GM12872 (cell line): ENCODE measurements at regions not wholly inside any gene's neighbourhood (a gene's known extent, or its start where the extent isn't known, plus 50 kb on each side); places are given as distances from the start of the nearest gene placed in this dataset.
A peak's percentile ranks its signal among the peaks of the same experiment; 100 is the strongest.

Source experiments
- CTCF ChIP-seq: IDR thresholded peaks from 3 replicates; pipeline ENCODE4 v1.5.1; 2011; ENCODE audit warnings: low read depth, mild to moderate bottlenecking, low read length, moderate library complexity; ENCODE audit not compliant: insufficient read depth

- no peak for TF ChIP-seq CTCF
These were observed 698.8 kb downstream of the DIAPH3 start for GRCh38 chr13:59464926-59465325.

DNA sequence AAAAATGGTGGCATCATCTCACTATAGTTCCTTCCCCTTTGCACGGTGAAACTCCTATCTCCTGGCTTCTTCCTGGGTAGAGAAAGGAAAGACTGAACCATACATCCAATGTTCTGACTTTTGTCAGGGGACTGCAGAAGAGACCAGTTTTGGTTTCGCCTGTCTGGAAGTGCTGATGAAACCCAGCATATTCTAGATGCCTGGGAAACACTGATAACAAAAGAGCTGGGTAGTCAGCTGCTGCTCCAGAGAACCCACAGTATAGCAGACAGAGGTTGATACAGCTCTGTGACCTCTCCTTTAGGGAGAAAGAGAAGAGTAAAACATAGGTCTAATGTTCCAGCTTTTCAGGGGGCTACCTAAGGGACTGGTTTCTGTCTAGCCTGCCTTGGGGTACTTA, 695.3 kb downstream of the DIAPH3 start:
- no peak for TF ChIP-seq CTCF

- TF ChIP-seq CTCF: no peak
These were observed 692.6 kb downstream of the DIAPH3 start for GRCh38 chr13:59471106-59471505.

DNA sequence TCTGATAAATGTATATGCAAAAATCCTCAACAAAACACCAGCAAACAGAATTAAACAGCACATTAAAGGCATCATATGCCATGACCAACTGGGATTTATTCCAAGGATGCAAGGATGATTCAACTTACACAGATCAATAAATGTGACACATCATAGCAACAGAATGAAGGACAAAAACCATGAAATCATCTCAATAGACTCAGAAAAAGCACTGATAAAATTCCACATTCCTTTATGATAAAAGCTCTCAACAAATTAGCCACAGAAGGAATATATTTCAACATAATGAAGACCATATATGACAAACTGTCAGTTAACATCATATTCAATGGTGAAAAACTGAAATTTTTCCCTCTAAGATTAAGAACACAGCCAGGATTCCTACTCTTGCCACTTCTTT, 691.6 kb downstream of the DIAPH3 start:
- no peak for TF ChIP-seq CTCF

- TF ChIP-seq CTCF: no peak
These were observed 689.0 kb downstream of the DIAPH3 start for GRCh38 chr13:59474696-59475095.

GRCh38 chr13:59475911-59476310, 687.8 kb downstream of the DIAPH3 start:
- TF ChIP-seq CTCF: no peak

- no peak for TF ChIP-seq CTCF
These were observed 687.4 kb downstream of the DIAPH3 start for GRCh38 chr13:59476366-59476765.

DNA sequence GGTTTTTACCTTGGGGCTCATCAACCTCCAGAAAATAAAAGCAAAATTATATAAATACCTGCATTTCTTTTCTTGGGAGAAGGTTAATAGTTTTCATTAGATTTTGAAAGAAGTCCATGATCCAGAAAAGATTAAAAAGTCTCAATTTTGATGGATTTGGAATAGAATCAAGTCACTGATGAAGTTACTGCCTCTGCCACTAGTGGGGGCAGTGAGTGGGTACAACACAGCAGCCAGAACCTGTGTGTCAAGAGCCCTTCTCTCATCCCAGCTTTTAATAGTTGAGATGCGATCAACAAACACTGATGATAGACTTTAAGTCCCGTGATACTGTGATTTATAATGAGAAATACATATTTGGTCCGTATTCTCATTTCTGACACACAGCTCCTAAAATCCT, 686.7 kb downstream of the DIAPH3 start:
- TF ChIP-seq CTCF: peak; percentile 62; the same call in 2 of the 3 replicates
